Activated CD4-positive, alpha-beta T cell treated with anti-CD3 and anti-CD28 coated beads, Interleukin-2, Interleukin-4, amounts not matched to agents 100 ng/mL and 50 ng/mL, durations not matched to agents 16 hours and 8 hours (primary cell): ENCODE measurements at regions not wholly inside any gene's neighbourhood (a gene's known extent, or its start where the extent isn't known, plus 50 kb on each side); places are given as distances from the start of the nearest gene placed in this dataset.
"Not testable (repeated sequence)": the region's sequence is repeated elsewhere in the genome, so short reads cannot be mapped to it uniquely, and the experiment has no call there.

Experiments used
- DNase-seq: peaks from one replicate; pipeline ENCODE4 v3.0.0-alpha.2; 2020; ENCODE audit warnings: low spot score

GRCh38 chr1:191002768-191003167 is 525.1 kb upstream of the BRINP3 start:
- no peak for DNase-seq

GRCh38 chr1:191016765-191017164 is 539.1 kb upstream of the BRINP3 start:
- DNase-seq: no peak

DNA sequence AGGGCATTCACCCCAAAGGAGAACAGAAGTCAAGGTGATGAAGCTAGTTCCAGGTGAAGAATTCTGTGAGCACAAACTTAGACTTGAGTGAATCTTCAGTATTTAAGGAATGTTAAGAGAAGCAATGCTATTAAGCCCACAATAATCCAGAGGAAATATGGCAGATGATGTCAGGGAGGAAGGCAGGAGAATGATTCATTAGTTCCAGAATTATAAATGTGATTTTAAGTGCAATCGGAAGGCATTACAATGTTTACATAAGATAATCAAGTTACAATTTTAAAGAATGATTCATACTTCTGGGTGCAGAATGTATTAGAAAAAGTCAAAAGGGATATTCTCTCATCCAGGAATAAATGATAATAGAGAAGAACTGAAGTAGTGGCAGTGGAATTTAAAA is 545.2 kb upstream of the BRINP3 start:
- DNase-seq: no peak

DNA sequence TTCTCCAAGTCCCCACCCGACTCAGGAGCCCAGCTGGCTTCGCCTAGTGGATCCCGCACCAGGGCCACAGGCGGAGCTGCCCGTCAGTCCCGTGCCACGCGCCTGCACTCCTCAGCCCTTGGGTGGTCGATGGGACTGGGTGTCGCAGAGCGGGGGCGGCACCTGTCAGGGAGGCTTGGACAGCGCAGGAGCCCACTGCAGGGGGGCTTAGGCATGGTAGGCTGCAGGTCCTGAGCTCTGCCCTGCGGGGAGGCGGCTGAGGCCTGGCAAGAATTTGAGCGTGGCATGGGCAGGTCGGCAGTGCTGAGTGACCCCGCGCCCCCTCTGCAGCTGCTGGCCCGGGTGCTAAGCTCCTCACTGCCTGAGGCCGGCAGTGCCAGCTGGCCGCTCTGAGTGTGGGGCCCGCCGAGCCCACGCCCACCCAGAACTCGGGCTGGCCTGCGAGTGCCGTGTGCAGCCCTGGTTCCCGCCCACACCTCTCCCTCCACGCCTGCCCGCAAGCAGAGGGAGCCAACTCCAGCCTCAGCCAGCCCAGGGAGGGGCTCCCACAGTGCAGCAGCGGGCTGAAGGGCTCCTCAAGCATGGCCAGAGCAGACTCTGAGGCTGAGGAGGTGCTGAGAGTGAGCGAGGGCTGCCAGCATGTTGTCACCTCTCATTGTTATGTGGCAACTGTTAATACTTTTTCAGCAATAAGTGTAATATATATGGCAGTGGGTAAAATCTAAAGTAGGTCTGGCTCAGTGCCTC is 548.4 kb upstream of the BRINP3 start:
- no peak for DNase-seq

- DNase-seq: no peak
Measured at GRCh38 chr1:191026828-191027227, 549.2 kb upstream of the BRINP3 start.

- no peak for DNase-seq
Measured at GRCh38 chr1:191034132-191034531, 556.5 kb upstream of the BRINP3 start.

DNA sequence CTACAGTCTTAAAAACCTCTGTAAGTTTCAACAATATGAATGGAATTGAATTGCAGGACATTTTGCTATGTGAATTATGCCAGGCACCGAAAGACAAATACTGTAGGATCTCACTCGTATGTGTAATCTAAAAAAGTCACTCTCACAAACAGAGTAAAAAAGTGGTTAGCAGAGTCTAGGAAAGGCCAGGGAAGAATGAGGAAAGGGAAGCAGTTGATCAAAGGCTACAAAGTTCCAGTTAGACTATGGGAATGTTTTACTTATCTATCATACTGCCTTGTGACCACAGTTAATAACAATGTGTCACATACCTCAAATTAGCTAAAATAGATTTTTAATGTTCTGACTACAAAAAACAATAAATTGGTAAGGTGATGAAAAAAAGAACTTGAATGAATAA is 565.4 kb upstream of the BRINP3 start:
- no peak for DNase-seq

- no peak for DNase-seq
Measured at GRCh38 chr1:191049781-191050180, 572.1 kb upstream of the BRINP3 start.

DNA sequence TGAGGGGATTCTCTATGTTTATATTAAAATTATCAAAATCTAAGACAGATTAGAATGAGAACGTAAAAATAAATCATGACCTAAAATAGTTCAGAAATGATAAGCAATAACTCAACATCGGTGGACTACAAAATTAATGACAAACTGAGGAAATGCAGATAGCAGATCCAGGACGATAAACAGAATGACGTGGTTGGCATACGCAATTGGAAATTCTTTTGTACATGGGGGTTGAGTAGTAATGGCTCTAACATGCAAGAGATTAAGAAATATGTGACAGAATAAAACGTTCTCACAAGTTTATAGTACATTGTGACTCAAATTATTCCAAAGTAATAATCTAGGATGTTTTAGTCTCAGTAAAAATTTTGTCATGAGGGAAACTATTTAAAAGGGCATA is 575.2 kb upstream of the BRINP3 start:
- DNase-seq: no peak

DNA sequence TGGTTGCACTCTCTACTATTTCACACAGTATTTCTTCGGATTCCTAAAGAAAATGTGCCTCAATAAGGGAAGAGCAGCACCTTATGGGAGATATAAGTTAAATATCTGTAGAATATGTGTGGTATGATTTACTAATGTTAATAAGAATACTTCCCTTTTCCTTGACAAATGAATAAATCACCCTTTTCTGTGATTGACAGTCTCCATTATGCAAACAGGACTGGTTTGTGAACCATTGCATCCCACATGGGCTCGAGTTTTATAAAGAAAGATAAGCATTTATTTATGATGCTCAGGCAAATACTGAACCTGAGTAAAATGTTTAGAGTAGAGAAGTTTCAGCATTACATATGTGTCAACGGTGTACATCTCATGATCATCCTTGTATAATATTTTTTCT is 587.7 kb upstream of the BRINP3 start:
- DNase-seq: no peak

DNA sequence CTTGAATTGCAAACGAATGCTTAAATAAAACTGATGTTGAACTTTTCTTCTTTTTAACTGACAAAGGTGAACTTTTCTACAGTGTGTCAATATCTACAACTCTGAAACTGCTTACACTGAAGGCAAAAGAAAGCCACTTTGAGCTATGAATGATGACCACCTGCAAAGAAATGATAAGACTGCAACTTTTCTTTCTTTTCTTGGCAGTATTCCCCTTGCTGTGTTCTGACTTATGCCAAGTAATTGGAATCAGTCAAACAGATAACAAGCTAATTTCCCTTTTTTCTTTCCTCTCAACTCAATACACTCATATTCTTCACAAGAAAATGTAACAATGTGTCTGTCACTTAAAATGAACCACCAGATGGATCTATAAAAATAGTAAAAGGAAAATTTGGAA is 588.1 kb upstream of the BRINP3 start:
- no peak for DNase-seq

DNA sequence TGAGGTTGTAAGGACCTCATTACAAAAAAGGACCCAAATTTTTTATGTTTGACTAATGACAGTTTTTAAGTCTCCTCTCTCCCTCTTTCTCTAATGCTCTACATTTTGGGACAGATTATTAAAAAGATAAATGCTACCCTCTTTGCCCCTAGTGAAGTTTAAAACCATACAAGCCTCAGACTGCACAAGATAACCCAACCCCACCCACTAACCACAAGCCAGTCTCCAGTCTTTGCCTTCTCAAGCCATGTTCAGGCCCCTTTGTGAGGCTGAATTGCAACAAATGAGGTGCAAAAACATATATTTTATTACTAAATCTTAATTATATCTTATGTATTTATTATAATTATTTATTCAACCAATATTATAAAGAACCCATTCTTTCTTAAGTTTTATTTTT is 597.2 kb upstream of the BRINP3 start:
- DNase-seq: no peak

GRCh38 chr1:191083090-191083489 is 605.4 kb upstream of the BRINP3 start:
- not testable (repeated sequence) for DNase-seq

GRCh38 chr1:191085121-191085520 is 607.5 kb upstream of the BRINP3 start:
- no peak for DNase-seq

GRCh38 chr1:191086910-191087309 is 609.2 kb upstream of the BRINP3 start:
- no peak for DNase-seq

DNA sequence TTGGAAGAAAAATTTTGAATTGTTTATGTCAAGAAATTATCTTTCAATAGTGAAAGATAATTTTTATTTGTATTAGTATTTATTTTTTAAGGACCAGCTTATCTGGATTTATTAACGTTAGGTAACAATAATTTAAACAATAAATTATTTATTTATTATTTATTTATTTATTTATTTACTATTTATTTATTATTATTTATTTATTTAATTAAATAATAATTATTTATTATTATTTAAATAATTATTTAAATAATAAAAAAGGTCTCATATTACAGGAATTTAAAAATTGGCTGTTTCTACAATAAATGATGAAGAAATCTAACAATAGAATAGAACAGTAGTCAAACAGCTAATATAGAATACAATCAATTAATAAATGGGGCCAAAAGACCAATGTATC is 618.7 kb upstream of the BRINP3 start:
- DNase-seq: no peak

- DNase-seq: no peak
Measured at GRCh38 chr1:191099696-191100095, 622.0 kb upstream of the BRINP3 start.

- no peak for DNase-seq
Measured at GRCh38 chr1:191101960-191102359, 624.3 kb upstream of the BRINP3 start.

DNA sequence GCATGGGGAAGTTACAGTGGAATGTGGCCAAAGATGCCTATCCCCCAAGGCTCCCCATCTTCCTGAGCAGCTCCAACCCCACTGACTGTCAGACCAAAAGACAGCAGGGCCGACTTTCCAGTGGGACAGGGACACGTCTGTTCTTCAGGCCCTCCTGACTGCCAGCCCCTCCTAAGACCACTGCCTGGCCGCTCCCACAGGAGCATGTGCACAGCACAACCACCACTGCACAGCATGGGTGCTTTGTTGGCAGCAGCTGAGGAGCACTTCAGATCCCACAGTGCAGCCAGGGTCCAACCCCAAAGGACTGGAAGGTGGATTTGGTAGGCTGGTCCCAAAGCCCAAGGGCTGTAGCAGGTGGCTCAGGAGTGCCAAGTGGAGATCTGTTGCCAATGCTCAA is 648.3 kb upstream of the BRINP3 start:
- DNase-seq: no peak

DNA sequence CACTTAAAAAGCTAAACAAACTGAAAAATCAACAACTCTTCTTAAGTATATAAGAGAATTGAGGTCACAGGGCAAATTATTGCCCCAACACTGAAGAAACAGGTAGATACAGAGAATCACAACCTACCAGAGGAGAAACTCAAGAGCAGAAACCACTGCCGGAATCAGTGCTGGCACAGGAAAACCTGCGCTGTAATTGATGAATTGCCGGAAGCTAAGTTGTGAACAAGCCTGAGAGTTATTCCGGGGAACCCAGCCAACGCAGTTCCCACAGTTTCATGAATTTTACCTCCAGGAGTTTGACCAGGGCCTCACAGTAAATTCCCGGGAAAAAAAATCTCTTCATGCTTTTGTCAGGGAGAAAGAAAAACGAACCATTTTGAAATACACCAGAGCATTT is 657.1 kb upstream of the BRINP3 start:
- DNase-seq: no peak

GRCh38 chr1:191140038-191140437 is 662.4 kb upstream of the BRINP3 start:
- DNase-seq: no peak

GRCh38 chr1:191142748-191143147 is 665.1 kb upstream of the BRINP3 start:
- no peak for DNase-seq

DNA sequence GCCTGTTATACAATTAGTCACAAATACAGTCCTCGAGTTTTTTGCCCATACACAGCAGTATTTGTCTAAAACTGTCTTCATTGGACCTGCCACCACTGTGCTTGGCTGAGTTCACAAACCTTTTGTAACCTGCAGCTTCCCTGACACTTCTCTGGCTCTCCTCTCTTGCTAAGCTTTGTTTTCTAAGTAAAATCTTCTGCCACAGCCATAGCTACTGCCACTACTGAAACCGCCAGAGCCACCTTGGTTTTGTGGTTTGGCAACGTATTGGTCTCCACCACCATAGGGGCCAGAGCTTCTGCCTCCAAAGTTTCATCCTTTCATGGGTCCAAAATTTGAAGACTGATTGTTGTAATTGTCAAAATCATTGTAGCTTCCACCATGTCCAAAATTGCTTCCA is 668.2 kb upstream of the BRINP3 start:
- no peak for DNase-seq

DNA sequence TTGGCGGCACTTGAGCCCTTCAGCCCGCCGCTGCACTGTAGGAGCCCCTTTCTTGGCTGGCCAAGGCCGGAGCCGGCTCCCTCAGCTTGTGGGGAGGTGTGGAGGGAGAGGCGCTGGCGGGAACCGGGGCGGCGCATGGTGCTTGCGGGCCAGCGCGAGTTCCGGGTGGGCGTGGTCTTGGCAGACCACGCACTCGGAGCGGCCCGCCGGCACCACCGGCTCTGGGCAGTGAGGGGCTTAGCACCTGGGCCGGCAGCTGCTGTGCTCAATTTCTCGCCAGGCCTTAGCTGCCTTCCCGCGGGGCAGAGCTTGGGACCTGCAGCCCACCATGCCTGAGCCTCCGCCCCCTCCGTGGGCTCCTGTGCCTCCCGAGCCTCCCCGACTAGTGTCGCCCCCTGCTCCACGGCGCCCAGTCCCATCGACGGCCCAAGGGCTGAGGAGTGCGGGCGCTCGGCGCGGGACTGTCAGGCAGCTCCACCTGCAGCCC is 673.7 kb upstream of the BRINP3 start:
- no peak for DNase-seq
